ENCODE measurements at regions not wholly inside any gene's neighbourhood (a gene's known extent, or its start where the extent isn't known, plus 50 kb on each side); places are given as distances from the start of the nearest gene placed in this dataset.
A peak's percentile ranks its signal among the peaks of the same experiment; 100 is the strongest.

DNA sequence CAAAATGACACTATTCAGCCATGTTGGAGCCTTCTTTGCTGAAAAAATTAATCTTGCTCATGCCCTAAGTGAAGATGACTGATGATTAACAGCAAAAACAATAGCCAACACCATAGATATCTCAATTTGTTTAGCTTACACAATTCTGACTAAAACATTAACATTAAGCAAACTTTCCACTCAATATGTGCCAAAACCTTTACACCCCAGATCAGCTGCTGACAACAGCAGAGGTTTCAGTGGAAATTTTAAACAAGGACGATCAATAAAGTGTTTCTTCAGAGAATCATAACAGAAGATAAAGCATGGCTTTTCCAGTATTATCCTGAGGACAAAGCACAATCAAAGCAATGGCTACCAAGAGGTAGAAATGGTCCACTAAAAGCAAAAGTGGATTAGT lies 254.4 kb upstream of the GRAMD2B start:
- TF ChIP-seq CTCF (IDR thresholded peaks at IDR 0.05; ENCODE audit: low read depth, low read length, missing control alignments), result no peak
- H3K4me3 ChIP-seq (replicated peaks; ENCODE audit: low read depth, low read length), result no peak overlapping the region
- DNase-seq (ENCODE audit: extremely low read depth, low read depth), result no peak

- H3K4me3 ChIP-seq (replicated peaks; ENCODE audit: low read depth, low read length), result no peak overlapping the region
These were observed 251.3 kb upstream of the GRAMD2B start for GRCh38 chr5:126171916-126172315.

DNA sequence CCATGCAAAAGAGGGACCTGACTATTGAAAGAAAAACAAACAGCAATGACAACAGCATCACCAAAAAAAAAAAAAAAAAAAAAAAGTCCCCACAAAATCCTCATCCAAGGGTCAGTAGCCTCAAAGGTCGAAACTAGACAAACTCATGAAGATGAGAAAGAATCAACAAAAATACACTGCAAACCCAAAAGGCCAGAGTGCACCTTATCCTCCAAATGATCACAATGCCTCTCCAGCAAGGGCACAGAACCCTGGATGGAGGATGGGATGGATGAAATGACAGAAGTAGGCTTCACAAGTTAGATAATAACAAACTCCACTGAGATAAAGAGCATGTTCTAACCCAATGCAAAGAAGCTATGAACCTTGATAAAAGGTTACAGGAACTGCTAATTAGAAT lies 250.4 kb upstream of the GRAMD2B start:
- no peak for DNase-seq (ENCODE audit: extremely low read depth, low read depth)
- no peak for TF ChIP-seq CTCF (IDR thresholded peaks at IDR 0.05; ENCODE audit: low read depth, low read length, missing control alignments)

More at GRCh38 chr5:126171916-126172315, 251.3 kb upstream of the GRAMD2B start:
- no peak for TF ChIP-seq CTCF (IDR thresholded peaks at IDR 0.05; ENCODE audit: low read depth, low read length, missing control alignments)
- DNase-seq (ENCODE audit: extremely low read depth, low read depth), result no peak

GRCh38 chr5:126178521-126178920 lies 244.7 kb upstream of the GRAMD2B start:
- H3K4me3 ChIP-seq (replicated peaks; ENCODE audit: low read depth, low read length), result no peak overlapping the region
- peak; percentile 4 for DNase-seq (ENCODE audit: extremely low read depth, low read depth)
- no peak for TF ChIP-seq CTCF (IDR thresholded peaks at IDR 0.05; ENCODE audit: low read depth, low read length, missing control alignments)

More for the DNA sequence above, 250.4 kb upstream of the GRAMD2B start:
- no peak overlapping the region for H3K4me3 ChIP-seq (replicated peaks; ENCODE audit: low read depth, low read length)

DNA sequence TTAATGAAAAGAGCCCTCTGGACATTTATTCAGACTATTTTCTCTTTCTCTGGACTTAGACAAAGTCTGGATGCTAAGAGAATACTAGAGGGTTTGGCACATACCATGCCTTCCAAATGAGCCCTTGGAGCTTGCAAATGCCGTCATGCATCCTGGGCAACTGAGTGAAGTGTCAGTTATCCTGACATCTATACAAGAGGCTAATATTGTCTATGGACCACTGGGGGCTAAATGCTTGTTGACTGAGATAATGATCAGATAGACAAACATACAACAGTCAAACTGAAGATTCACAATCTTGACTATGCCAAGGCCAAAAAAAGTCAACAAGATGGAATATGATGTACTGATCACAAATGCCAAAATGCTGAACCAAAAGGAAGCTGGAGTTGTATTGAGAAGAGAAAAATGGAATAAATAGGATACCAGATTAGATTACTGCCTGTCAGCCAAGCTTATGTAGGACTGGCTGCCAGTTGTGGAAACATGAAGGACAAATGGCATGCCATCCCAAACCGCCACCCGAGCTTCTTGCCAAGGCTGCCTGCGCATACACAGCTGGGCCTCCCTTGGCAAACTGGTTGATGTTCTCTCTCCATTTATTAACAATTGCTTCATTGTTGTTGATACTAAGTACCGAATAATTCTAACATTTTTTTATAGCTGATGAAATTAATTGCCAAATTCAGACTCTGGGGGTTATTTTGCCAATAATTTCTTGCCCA lies 240.1 kb upstream of the GRAMD2B start:
- H3K4me3 ChIP-seq (replicated peaks; ENCODE audit: low read depth, low read length), result no peak overlapping the region
- no peak for DNase-seq (ENCODE audit: extremely low read depth, low read depth)
- TF ChIP-seq CTCF (IDR thresholded peaks at IDR 0.05; ENCODE audit: low read depth, low read length, missing control alignments), result no peak

- no peak overlapping the region for H3K4me3 ChIP-seq (replicated peaks; ENCODE audit: low read depth, low read length)
- no peak for TF ChIP-seq CTCF (IDR thresholded peaks at IDR 0.05; ENCODE audit: low read depth, low read length, missing control alignments)
- no peak for DNase-seq (ENCODE audit: extremely low read depth, low read depth)
These were observed 238.7 kb upstream of the GRAMD2B start for GRCh38 chr5:126184474-126184873.

GRCh38 chr5:126186210-126186609 lies 237.0 kb upstream of the GRAMD2B start:
- TF ChIP-seq CTCF (IDR thresholded peaks at IDR 0.05; ENCODE audit: low read depth, low read length, missing control alignments), result no peak
- no peak overlapping the region for H3K4me3 ChIP-seq (replicated peaks; ENCODE audit: low read depth, low read length)
- DNase-seq (ENCODE audit: extremely low read depth, low read depth), result no peak
